Urinary bladder (tissue), 3 donors: ENCODE measurements at regions not wholly inside any gene's neighbourhood (a gene's known extent, or its start where the extent isn't known, plus 50 kb on each side); places are given as distances from the start of the nearest gene placed in this dataset.

Source experiments
- DNase-seq: peaks from one replicate; pipeline ENCODE4 v3.0.0-alpha.2; 2015; ENCODE audit errors: extremely low spot score
- H3K27ac ChIP-seq: one replicate; pipeline ENCODE4 v1.5.1; 2013; ENCODE audit warnings: low read depth, mild to moderate bottlenecking, moderate library complexity
- H3K36me3 ChIP-seq: one replicate; pipeline ENCODE4 v1.6.1; 2013; ENCODE audit warnings: mild to moderate bottlenecking, moderate library complexity; ENCODE audit not compliant: insufficient read depth
- H3K4me1 ChIP-seq: one replicate; pipeline ENCODE4 v1.6.1; 2013; ENCODE audit warnings: mild to moderate bottlenecking, moderate library complexity; ENCODE audit not compliant: insufficient read depth
- H3K4me3 ChIP-seq: one replicate; pipeline ENCODE4 v1.5.1; 2013; ENCODE audit warnings: low read depth, low read length
- WGBS: extraction: QIAGEN DNeasy Blood & Tissue Kit; methylation state at CpG from one replicate; pipeline ENCODE4 v1.1.7; 2013; 5-methylcytosine and 5-hydroxymethylcytosine counted together
- donor health status: healthy with polysubstance abuse.
- donor health status: healthy.

GRCh38 chr1:94319319-94320102 lies 82.1 kb upstream of the ARHGAP29 start:
- no peak overlapping the region for H3K4me3 ChIP-seq
- no peak for DNase-seq
- H3K4me1 ChIP-seq: no peaks in the 10 kb centered on the region
- WGBS: 76% methylated on average over 8 of the region's 8 CpGs
- no peaks in the 10 kb centered on the region for H3K36me3 ChIP-seq
- H3K27ac ChIP-seq: no peak overlapping the region

GRCh38 chr1:94318505-94319030 lies 81.2 kb upstream of the ARHGAP29 start:
- WGBS: 98% methylated on average over 6 of the region's 6 CpGs
- no peak for DNase-seq
- Histone ChIP-seq H3K36me3 (no peaks in the 10 kb centered on the region), H3K27ac (no peak overlapping the region), H3K4me1 (no peaks in the 10 kb centered on the region), H3K4me3 (no peak overlapping the region)

GRCh38 chr1:94317790-94318188 lies 80.4 kb upstream of the ARHGAP29 start:
- 88% methylated on average over 1 of the region's 1 CpG for WGBS
- H3K36me3 ChIP-seq: no peaks in the 10 kb centered on the region
- no peak overlapping the region for H3K4me3 ChIP-seq
- DNase-seq: no peak
- H3K4me1 ChIP-seq: no peaks in the 10 kb centered on the region
- H3K27ac ChIP-seq: no peak overlapping the region

GRCh38 chr1:94316836-94317789 lies 79.7 kb upstream of the ARHGAP29 start:
- WGBS: 82% methylated on average over 8 of the region's 8 CpGs
- no peaks in the 10 kb centered on the region for H3K4me1 ChIP-seq
- no peak overlapping the region for H3K4me3 ChIP-seq
- no peak for DNase-seq
- H3K36me3 ChIP-seq: no peaks in the 10 kb centered on the region
- no peak overlapping the region for H3K27ac ChIP-seq

- DNase-seq: no peak
- Histone ChIP-seq H3K4me1 (no peaks in the 10 kb centered on the region), H3K27ac (no peak overlapping the region), H3K36me3 (no peaks in the 10 kb centered on the region), H3K4me3 (no peak overlapping the region)
- 70% methylated on average over 1 of the region's 1 CpG for WGBS
Measured at GRCh38 chr1:94316183-94316582, 78.8 kb upstream of the ARHGAP29 start.

- Histone ChIP-seq H3K4me1 (no peaks in the 10 kb centered on the region), H3K27ac (no peak overlapping the region), H3K4me3 (no peak overlapping the region), H3K36me3 (no peaks in the 10 kb centered on the region)
- 93% methylated on average over 1 of the region's 1 CpG for WGBS
- no peak for DNase-seq
Measured at GRCh38 chr1:94315552-94316116, 78.2 kb upstream of the ARHGAP29 start.

GRCh38 chr1:94314222-94314858 lies 77.0 kb upstream of the ARHGAP29 start:
- Histone ChIP-seq H3K27ac (no peak overlapping the region), H3K4me3 (no peak overlapping the region), H3K36me3 (no peaks in the 10 kb centered on the region), H3K4me1 (no peaks in the 10 kb centered on the region)
- WGBS: 86% methylated on average over 2 of the region's 2 CpGs
- DNase-seq: no peak

- H3K4me3 ChIP-seq: no peak overlapping the region
- 77% methylated on average over 3 of the region's 3 CpGs for WGBS
- no peaks in the 10 kb centered on the region for H3K4me1 ChIP-seq
- no peak overlapping the region for H3K27ac ChIP-seq
- no peak for DNase-seq
- no peaks in the 10 kb centered on the region for H3K36me3 ChIP-seq
Measured at GRCh38 chr1:94310570-94311270, 73.3 kb upstream of the ARHGAP29 start.

- Histone ChIP-seq H3K36me3 (no peaks in the 10 kb centered on the region), H3K4me1 (no peaks in the 10 kb centered on the region), H3K27ac (no peak overlapping the region), H3K4me3 (no peak overlapping the region)
- WGBS: 86% methylated on average over 9 of the region's 9 CpGs
- no peak for DNase-seq
Measured at GRCh38 chr1:94309829-94310569, 72.6 kb upstream of the ARHGAP29 start.

GRCh38 chr1:94309216-94309615 lies 71.8 kb upstream of the ARHGAP29 start:
- Histone ChIP-seq H3K36me3 (no peaks in the 10 kb centered on the region), H3K4me1 (no peaks in the 10 kb centered on the region), H3K4me3 (no peak overlapping the region), H3K27ac (no peak overlapping the region)
- 61% methylated on average over 4 of the region's 4 CpGs for WGBS
- DNase-seq: no peak

- Histone ChIP-seq H3K4me3 (no peak overlapping the region), H3K36me3 (no peaks in the 10 kb centered on the region), H3K27ac (no peak overlapping the region), H3K4me1 (no peaks in the 10 kb centered on the region)
- 50% methylated on average over 1 of the region's 1 CpG for WGBS
- DNase-seq: no peak
Measured at GRCh38 chr1:94306521-94306920, 69.1 kb upstream of the ARHGAP29 start.

- no peak for DNase-seq
- no peaks in the 10 kb centered on the region for H3K4me1 ChIP-seq
- 90% methylated on average over 1 of the region's 1 CpG for WGBS
- no peak overlapping the region for H3K4me3 ChIP-seq
- no peak overlapping the region for H3K27ac ChIP-seq
- H3K36me3 ChIP-seq: no peaks in the 10 kb centered on the region
Measured at GRCh38 chr1:94305704-94306103, 68.3 kb upstream of the ARHGAP29 start.
